ENCODE measurements at regions not wholly inside any gene's neighbourhood (a gene's known extent, or its start where the extent isn't known, plus 50 kb on each side); places are given as distances from the start of the nearest gene placed in this dataset.

DNA sequence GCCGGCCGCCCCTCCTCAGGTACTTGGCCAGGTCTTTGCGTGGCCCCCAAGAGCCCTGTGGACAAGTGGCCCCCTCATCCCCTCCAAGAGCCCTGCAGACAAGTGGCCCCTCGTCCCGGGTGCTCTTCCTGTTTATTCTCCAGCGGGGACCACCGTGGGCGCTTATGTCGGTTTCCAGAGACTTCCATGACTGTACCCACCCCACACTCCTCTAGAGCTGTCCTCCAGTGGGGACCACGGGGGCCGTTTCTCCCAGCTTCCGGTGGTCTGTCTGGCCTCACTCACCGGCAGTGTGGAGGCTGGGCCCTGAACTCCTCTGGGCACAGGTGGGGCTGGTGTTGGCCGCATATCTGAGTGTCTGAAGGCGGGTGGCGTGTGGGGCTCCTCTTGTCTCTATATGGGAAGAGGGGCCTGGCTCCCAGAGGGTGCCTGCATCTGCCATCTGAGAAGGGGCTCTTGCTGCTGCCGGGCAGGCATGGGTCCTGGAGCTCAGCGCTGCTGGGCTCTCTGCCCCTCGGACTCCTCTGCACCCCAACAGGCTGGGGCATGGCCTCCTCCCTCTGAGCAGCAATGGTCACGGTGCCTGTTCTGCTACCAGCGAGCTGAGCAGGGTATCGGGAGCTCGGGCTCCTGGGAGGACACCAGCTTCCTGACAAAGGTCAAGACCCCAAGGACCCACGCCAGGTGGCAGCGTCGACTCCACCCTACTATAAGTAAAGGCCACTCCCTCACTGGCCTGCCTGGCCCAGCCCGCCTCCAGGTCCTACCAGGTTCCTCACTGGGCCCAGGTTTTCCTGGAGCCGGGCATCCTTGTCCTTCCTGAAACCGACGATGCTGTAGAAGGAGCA is 1264.3 kb downstream of the BRD1 start:
- H3K36me3 ChIP-seq (replicated peaks; ENCODE audit: control insufficient read depth, insufficient read depth, low read length), result no peaks in the 10 kb centered on the region
- no peak for DNase-seq
- no peaks in the 10 kb centered on the region for H3K27me3 ChIP-seq (ENCODE audit: control insufficient read depth, insufficient read depth, low read length)
- H3K4me3 ChIP-seq (ENCODE audit: insufficient read depth, low read depth, low read length), result no peak overlapping the region

GRCh38 chr22:48561676-48562075 is 1266.0 kb downstream of the BRD1 start:
- Histone ChIP-seq H3K4me3 (ENCODE audit: insufficient read depth, low read depth, low read length) (no peak overlapping the region), H3K27me3 (ENCODE audit: control insufficient read depth, insufficient read depth, low read length) (no peaks in the 10 kb centered on the region), H3K36me3 (replicated peaks; ENCODE audit: control insufficient read depth, insufficient read depth, low read length) (no peaks in the 10 kb centered on the region)
- DNase-seq, result no peak

GRCh38 chr22:48560836-48561235 is 1266.8 kb downstream of the BRD1 start:
- no peak overlapping the region for H3K4me3 ChIP-seq (ENCODE audit: insufficient read depth, low read depth, low read length)
- no peaks in the 10 kb centered on the region for H3K27me3 ChIP-seq (ENCODE audit: control insufficient read depth, insufficient read depth, low read length)
- DNase-seq, result no peak
- no peaks in the 10 kb centered on the region for H3K36me3 ChIP-seq (replicated peaks; ENCODE audit: control insufficient read depth, insufficient read depth, low read length)

GRCh38 chr22:48560389-48560751 is 1267.3 kb downstream of the BRD1 start:
- Histone ChIP-seq H3K27me3 (ENCODE audit: control insufficient read depth, insufficient read depth, low read length) (no peaks in the 10 kb centered on the region), H3K36me3 (replicated peaks; ENCODE audit: control insufficient read depth, insufficient read depth, low read length) (no peaks in the 10 kb centered on the region), H3K4me3 (ENCODE audit: insufficient read depth, low read depth, low read length) (no peak overlapping the region)
- DNase-seq, result no peak

DNA sequence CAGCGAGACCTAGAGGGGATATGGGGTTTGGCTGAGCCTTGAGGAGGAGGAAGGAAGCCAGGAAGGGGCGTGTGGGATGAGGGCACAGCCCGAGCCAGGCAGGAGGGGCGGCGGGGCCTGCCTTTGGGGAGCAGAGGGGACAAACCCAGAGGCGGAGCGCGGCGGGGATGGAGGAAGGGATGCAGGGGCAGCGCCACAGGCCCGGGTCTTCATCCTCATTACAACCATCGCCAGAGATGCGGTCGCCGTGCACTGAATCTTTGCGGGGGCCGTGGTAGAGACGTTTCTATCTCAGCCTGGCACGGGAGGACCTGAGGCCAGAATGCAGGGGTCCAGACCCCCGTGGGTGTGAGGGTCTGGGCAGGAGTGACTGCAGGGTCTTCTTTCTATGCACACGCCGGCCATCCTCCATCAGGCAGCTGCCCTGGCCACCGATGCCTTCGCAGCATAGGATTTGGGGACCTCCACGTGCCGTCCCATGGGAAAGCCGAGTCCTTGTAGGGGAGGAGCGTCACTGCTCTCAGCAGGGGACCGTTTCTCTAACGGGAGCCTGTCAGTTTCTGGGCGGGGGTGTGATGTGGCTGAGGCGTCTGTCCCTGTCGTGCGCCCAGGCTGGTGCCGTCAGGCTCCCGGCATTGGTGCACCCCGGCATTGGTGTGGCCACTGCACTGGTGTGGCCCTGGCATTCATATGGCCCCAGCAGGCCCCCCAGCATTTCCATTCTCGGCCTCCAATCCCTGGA is 1267.9 kb downstream of the BRD1 start:
- H3K4me3 ChIP-seq (ENCODE audit: insufficient read depth, low read depth, low read length), result no peak overlapping the region
- no peak for DNase-seq
- no peaks in the 10 kb centered on the region for H3K27me3 ChIP-seq (ENCODE audit: control insufficient read depth, insufficient read depth, low read length)
- H3K36me3 ChIP-seq (replicated peaks; ENCODE audit: control insufficient read depth, insufficient read depth, low read length), result no peaks in the 10 kb centered on the region

DNA sequence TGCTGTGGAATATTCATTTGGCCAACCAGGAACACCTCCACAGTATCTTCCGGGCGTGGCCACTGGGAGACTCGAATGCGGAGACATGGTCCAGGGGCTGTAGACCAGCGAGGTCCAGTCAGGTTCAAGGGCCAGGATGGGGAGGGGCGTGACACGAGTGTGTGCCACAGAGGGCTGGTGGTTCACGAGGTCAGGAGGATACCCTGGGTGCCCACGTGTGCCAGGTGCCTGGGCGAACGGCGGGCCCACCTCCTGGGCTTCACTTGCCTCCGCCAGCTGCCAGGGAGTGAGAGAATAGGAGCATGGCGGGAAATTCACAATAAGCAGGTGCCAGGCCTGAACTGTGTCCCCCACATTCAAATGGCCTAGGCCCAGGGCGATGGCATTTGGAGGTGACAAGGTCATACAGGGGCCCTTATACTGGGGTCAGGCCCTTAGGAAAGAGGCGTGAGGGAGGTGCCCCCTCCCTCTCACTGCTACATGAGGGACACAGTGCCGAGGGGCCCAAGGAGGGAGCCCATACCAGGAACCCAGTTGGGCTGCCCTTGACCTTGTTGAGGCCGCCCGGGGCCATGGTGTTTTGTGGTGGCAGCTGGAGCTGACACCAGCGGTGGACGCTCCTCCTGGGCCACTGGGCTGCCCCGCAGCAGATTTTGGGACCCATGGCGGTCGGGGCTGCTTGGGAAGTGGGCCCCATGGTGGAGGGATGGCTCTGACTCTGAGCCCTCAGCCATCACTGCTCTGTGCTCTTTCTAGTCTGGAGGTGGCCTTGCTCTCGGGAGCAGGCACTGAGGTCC is 1268.9 kb downstream of the BRD1 start:
- Histone ChIP-seq H3K4me3 (ENCODE audit: insufficient read depth, low read depth, low read length) (no peak overlapping the region), H3K27me3 (ENCODE audit: control insufficient read depth, insufficient read depth, low read length) (no peaks in the 10 kb centered on the region), H3K36me3 (replicated peaks; ENCODE audit: control insufficient read depth, insufficient read depth, low read length) (no peaks in the 10 kb centered on the region)
- DNase-seq, result no peak

DNA sequence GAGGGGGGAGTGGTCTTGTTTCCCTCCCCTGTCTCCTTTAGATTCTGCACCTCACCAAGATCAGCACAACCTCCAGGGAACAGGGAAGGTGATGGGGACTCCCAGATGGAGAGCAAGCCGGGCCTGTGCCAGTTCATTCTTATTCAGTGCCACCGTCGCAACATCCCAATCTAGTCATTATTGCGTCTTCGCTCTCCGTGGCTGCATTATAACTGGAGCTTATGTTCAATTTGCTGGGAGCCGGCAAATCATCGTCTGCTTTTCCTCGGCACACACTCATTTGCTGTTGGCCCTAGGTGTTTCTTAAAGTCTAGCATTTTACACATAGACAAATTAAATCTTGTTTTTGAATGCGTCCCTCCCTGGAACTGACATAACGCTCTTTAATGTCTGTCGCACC is 1269.7 kb downstream of the BRD1 start:
- Histone ChIP-seq H3K4me3 (ENCODE audit: insufficient read depth, low read depth, low read length) (no peak overlapping the region), H3K36me3 (replicated peaks; ENCODE audit: control insufficient read depth, insufficient read depth, low read length) (no peaks in the 10 kb centered on the region), H3K27me3 (ENCODE audit: control insufficient read depth, insufficient read depth, low read length) (no peaks in the 10 kb centered on the region)
- DNase-seq, result no peak

DNA sequence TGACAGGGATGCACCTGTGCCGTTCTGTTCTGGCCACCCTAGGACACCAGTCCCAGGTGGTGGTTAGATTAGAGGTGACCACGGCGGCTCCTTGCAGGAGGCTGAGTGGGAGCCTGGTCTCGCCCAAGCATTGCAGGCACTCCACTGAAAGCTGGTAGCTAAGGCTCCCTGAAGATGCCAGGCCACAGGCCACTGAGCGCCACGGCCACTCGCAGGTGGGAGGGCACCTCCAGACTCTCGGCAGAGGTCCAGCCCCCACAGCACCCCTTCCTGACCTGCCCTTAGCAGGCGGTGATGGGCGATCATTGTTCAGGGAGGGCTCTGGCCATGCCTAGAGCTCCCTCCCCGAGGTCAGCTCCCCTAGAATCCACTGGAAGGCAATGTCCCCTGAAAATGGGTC is 1270.2 kb downstream of the BRD1 start:
- Histone ChIP-seq H3K27me3 (ENCODE audit: control insufficient read depth, insufficient read depth, low read length) (no peaks in the 10 kb centered on the region), H3K4me3 (ENCODE audit: insufficient read depth, low read depth, low read length) (no peak overlapping the region), H3K36me3 (replicated peaks; ENCODE audit: control insufficient read depth, insufficient read depth, low read length) (no peaks in the 10 kb centered on the region)
- DNase-seq, result no peak

GRCh38 chr22:48556751-48557150 is 1270.9 kb downstream of the BRD1 start:
- H3K4me3 ChIP-seq (ENCODE audit: insufficient read depth, low read depth, low read length), result no peak overlapping the region
- no peaks in the 10 kb centered on the region for H3K27me3 ChIP-seq (ENCODE audit: control insufficient read depth, insufficient read depth, low read length)
- no peaks in the 10 kb centered on the region for H3K36me3 ChIP-seq (replicated peaks; ENCODE audit: control insufficient read depth, insufficient read depth, low read length)
- DNase-seq, result no peak

DNA sequence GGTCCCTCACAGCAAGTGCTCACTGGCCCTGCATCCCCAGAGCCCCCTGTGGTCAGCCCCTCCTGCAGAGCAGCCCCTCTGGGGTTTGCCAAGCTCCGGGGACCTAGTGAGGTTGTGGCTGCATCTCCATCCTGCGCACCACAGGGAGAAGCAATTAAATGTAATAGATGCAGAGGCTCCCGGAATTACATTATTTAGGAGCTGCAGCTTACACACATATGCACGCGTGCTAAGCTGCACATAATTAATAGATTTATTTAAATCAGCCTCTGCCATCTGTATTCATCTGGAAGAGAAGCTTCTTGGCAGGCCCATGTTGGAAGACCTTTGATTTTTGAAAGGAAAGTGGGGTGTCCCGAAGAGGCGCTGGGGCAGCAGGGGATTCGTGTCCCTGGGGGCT is 1271.5 kb downstream of the BRD1 start:
- H3K27me3 ChIP-seq (ENCODE audit: control insufficient read depth, insufficient read depth, low read length), result no peaks in the 10 kb centered on the region
- no peak overlapping the region for H3K4me3 ChIP-seq (ENCODE audit: insufficient read depth, low read depth, low read length)

GRCh38 chr22:48555606-48556005 is 1272.1 kb downstream of the BRD1 start:
- DNase-seq, result no peak
- no peaks in the 10 kb centered on the region for H3K27me3 ChIP-seq (ENCODE audit: control insufficient read depth, insufficient read depth, low read length)
- H3K36me3 ChIP-seq (replicated peaks; ENCODE audit: control insufficient read depth, insufficient read depth, low read length), result no peaks in the 10 kb centered on the region
- H3K4me3 ChIP-seq (ENCODE audit: insufficient read depth, low read depth, low read length), result no peak overlapping the region

More for the DNA sequence above, 1271.5 kb downstream of the BRD1 start:
- no peaks in the 10 kb centered on the region for H3K36me3 ChIP-seq (replicated peaks; ENCODE audit: control insufficient read depth, insufficient read depth, low read length)
- DNase-seq, result no peak

- H3K4me3 ChIP-seq (ENCODE audit: insufficient read depth, low read depth, low read length), result no peak overlapping the region
- H3K36me3 ChIP-seq (replicated peaks; ENCODE audit: control insufficient read depth, insufficient read depth, low read length), result no peaks in the 10 kb centered on the region
- no peaks in the 10 kb centered on the region for H3K27me3 ChIP-seq (ENCODE audit: control insufficient read depth, insufficient read depth, low read length)
- peak; percentile 95 for DNase-seq
Measured at GRCh38 chr22:48554893-48555572, 1272.6 kb downstream of the BRD1 start.

GRCh38 chr22:48553694-48554308 is 1273.9 kb downstream of the BRD1 start:
- Histone ChIP-seq H3K36me3 (replicated peaks; ENCODE audit: control insufficient read depth, insufficient read depth, low read length) (no peaks in the 10 kb centered on the region), H3K4me3 (ENCODE audit: insufficient read depth, low read depth, low read length) (no peak overlapping the region), H3K27me3 (ENCODE audit: control insufficient read depth, insufficient read depth, low read length) (no peaks in the 10 kb centered on the region)
- peak; percentile 63 for DNase-seq

DNA sequence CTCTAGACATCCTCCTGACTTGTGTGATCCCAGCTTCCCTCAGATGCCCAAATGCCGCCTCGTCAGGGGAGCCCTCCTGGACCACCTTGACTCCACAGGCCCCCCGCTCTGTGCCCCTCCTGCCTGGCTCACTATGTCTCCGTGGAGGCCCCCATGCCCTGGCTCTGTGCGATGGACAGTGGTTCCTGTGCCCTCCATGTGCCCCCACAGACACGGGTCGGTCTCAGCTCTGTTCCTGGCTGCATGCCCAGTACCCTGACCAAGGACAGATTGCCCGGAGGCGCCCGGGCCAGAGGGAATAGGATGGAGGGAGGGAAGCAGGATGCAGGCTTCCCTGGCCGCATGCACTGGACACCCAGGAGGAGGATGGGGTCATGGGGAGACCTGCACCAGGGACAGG is 1274.6 kb downstream of the BRD1 start:
- no peak overlapping the region for H3K4me3 ChIP-seq (ENCODE audit: insufficient read depth, low read depth, low read length)
- no peak for DNase-seq
- H3K36me3 ChIP-seq (replicated peaks; ENCODE audit: control insufficient read depth, insufficient read depth, low read length), result no peaks in the 10 kb centered on the region
- H3K27me3 ChIP-seq (ENCODE audit: control insufficient read depth, insufficient read depth, low read length), result no peaks in the 10 kb centered on the region

Measured in H7 (cell line).